K562 (cell line): ENCODE measurements at regions not wholly inside any gene's neighbourhood (a gene's known extent, or its start where the extent isn't known, plus 50 kb on each side); places are given as distances from the start of the nearest gene placed in this dataset.

Experiments
- ATAC-seq: fragments of 200-7000 bp; cut with Tn5 transposase; 3 replicates; pipeline ENCODE4 v1.9.1; 2020; ENCODE audit warnings: moderate library complexity
- BruUV-seq: library from RNA; stranded (reverse); fragments of 400-500 nt; replicated peaks from 2 replicates; lab custom pipeline; 2021; lab: Mats Ljungman, UMichigan
- CTCF ChIA-PET: fragments of 300-600 bp; formaldehyde crosslinking; extraction: SDS; loops from one replicate; lab custom pipeline; 2021; ENCODE audit warnings: low intra/inter-chr PET ratio; lab: Yijun Ruan, JAX
- POLR2A ChIA-PET: fragments of 300-600, 350-650 bp; sonication (Branson Sonifier 250); formaldehyde crosslinking; extraction: SDS; loops from one replicate; lab custom pipeline; 2021; ENCODE audit warnings: antibody characterized with exemption, inconsistent platforms; lab: Yijun Ruan, JAX
- DNase-seq, 4 experiments: peaks; one replicate each; pipeline versions ENCODE4 v3.0.0 to v3.0.0-alpha.2; 2011 to 2018; ENCODE audit warnings: low spot score in 3 of 4, mixed read lengths in 3 of 4; ENCODE audit errors: extremely low read depth in 1 of 4
- FAIRE-seq: peaks from 2 replicates; lab custom pipeline; 2011; peaks lifted over from hg19 to GRCh38; lab: Jason Lieb, UNC
- H2AFZ ChIP-seq: 2 replicates; pipeline ENCODE4 v1.6.0; 2011; ENCODE audit warnings: low read depth, low read length, control low read depth, inconsistent platforms
- H3K27ac ChIP-seq: fragments of 200-600 bp; 3 replicates; pipeline ENCODE4 v1.8.0; 2011; ENCODE audit warnings: low read depth, mild to moderate bottlenecking, control low read depth, inconsistent platforms, low read length, moderate library complexity, mixed read lengths; ENCODE audit errors: extremely low read depth
- H3K27me3 ChIP-seq, 2 experiments: fragments of 300-600 bp in 1 of 2; 2 replicates in 1 of 2; 3 replicates in 1 of 2; pipeline versions ENCODE4 v1.6.0 to v1.8.0; 2011; ENCODE audit warnings: inconsistent platforms in 2 of 2, low read length in 2 of 2, mild to moderate bottlenecking in 1 of 2, mixed read lengths in 1 of 2, moderate library complexity in 1 of 2; ENCODE audit not compliant: control insufficient read depth in 2 of 2, insufficient read depth in 2 of 2
- H3K36me3 ChIP-seq: fragments of 300-600 bp; 3 replicates; pipeline ENCODE4 v1.8.0; 2011; ENCODE audit warnings: mild to moderate bottlenecking, low read length, inconsistent platforms; ENCODE audit not compliant: control insufficient read depth, insufficient read depth
- H3K4me1 ChIP-seq, 2 experiments: fragments of 200-600 bp in 1 of 2; replicated peaks in 1 of 2; 2 replicates in 1 of 2; 3 replicates in 1 of 2; pipeline versions ENCODE4 v1.5.1 to v1.8.0; 2011; ENCODE audit warnings: inconsistent platforms in 2 of 2, low read length in 2 of 2, mild to moderate bottlenecking in 1 of 2, mixed read lengths in 1 of 2, moderate library complexity in 1 of 2; ENCODE audit not compliant: control insufficient read depth in 2 of 2, insufficient read depth in 2 of 2
- H3K4me2 ChIP-seq: 2 replicates; pipeline ENCODE4 v1.6.1; 2011; ENCODE audit warnings: low read length, control low read depth, inconsistent platforms, mixed read lengths; ENCODE audit not compliant: insufficient read depth
- H3K4me3 ChIP-seq: fragments of 200-600 bp; sonication (generic), shearing (Covaris generic); 2 replicates; pipeline ENCODE4 v1.5.1; 2016; ENCODE audit warnings: control low read depth, inconsistent platforms
- H3K79me2 ChIP-seq: fragments of 200-600 bp; 3 replicates; pipeline ENCODE4 v1.8.0; 2011; ENCODE audit warnings: low read length, inconsistent platforms; ENCODE audit not compliant: control insufficient read depth, insufficient read depth
- H3K9ac ChIP-seq, 2 experiments: 2 replicates each; pipeline versions ENCODE4 v1.6.0 to v1.6.1; 2011; ENCODE audit warnings: low read depth in 2 of 2, low read length in 2 of 2, control low read depth in 1 of 2, inconsistent platforms in 1 of 2, mild to moderate bottlenecking in 1 of 2, mixed read lengths in 1 of 2; ENCODE audit not compliant: insufficient read depth in 1 of 2
- H3K9me1 ChIP-seq: one replicate; pipeline ENCODE4 v1.6.0; 2011; ENCODE audit warnings: inconsistent platforms, mild to moderate bottlenecking, low read length, moderate library complexity; ENCODE audit not compliant: control insufficient read depth, insufficient read depth
- H3K9me3 ChIP-seq: replicated peaks from 2 replicates; pipeline ENCODE4 v1.5.1; 2011; ENCODE audit warnings: low read depth, low read length, inconsistent platforms; ENCODE audit not compliant: control insufficient read depth, insufficient read depth
- H4K20me1 ChIP-seq: replicated peaks from 2 replicates; pipeline ENCODE4 v1.6.1; 2011; ENCODE audit warnings: low read length, inconsistent platforms, mixed read lengths; ENCODE audit not compliant: control insufficient read depth, insufficient read depth
- CHD1 ChIP-seq: fragments of 200-600 bp; sonication (generic); IDR thresholded peaks from one replicate; pipeline ENCODE4 v1.6.1; 2012; ENCODE audit warnings: mild to moderate bottlenecking, moderate library complexity, low read length, inconsistent platforms
- CTBP1 ChIP-seq: fragments of 450-650 bp; IDR thresholded peaks from 2 replicates; pipeline ENCODE4 v1.6.1; 2016; ENCODE audit warnings: borderline replicate concordance
- FOXK1 ChIP-seq: sonication (generic); formaldehyde crosslinking; IDR thresholded peaks from 2 replicates; pipeline ENCODE4 v1.8.0; 2022; ENCODE audit warnings: missing genetic modification reagents, mild to moderate bottlenecking, borderline replicate concordance
- HCFC1 ChIP-seq: IDR thresholded peaks from 2 replicates; pipeline ENCODE4 v1.6.1; 2012; ENCODE audit warnings: low read depth, low read length, improper control_type of control experiment
- SFPQ ChIP-seq: fragments of 200-400 bp; formaldehyde crosslinking; IDR thresholded peaks from 2 replicates; pipeline ENCODE4 v1.6.1; 2017; ENCODE audit warnings: mild to moderate bottlenecking, low read depth, low read length, moderate library complexity
- ZNF512 ChIP-seq: IDR thresholded peaks from 2 replicates; pipeline ENCODE4 v1.6.1; 2016; ENCODE audit warnings: missing genetic modification characterization, missing compliant biosample characterization
- WGBS: fragments of 100-300 bp; shearing (Covaris generic); methylation state at CpG from one replicate; pipeline ENCODE4 v1.1.6; 2016; ENCODE audit warnings: low coverage, mixed read lengths; ENCODE audit not compliant: insufficient coverage; ENCODE audit errors: missing lambda C conversion rate; 5-methylcytosine and 5-hydroxymethylcytosine counted together
- in situ Hi-C: fragments of 300-500 bp; cut with MboI; formaldehyde crosslinking; loops from 4 replicates; pipeline ENCODE4 v1.15.0; 2018; ENCODE audit warnings: inconsistent platforms, mixed read lengths
- intact Hi-C: fragments of 100-400 bp; cut with micrococcal nuclease; formaldehyde crosslinking; loops from 2 replicates; pipeline ENCODE4 v1.14.2; 2022

- H2AFZ ChIP-seq, result no peak overlapping the region
- H3K9me3 ChIP-seq, result no peaks in the 10 kb centered on the region
- ChIA-PET POLR2A (interaction anchor here (0.6 kb wide), 1 partner anchor 8 kb away, joined by 3 read pairs; no protein-coding TSS in a partner anchor), CTCF (no interaction called here)
- H3K27ac ChIP-seq, result no peak overlapping the region
- no peaks in the 10 kb centered on the region for H3K27me3 ChIP-seq
- DNase-seq, result no peak
- in situ Hi-C loops (no loop called here), intact Hi-C loops (no loop called here)
- H3K4me2 ChIP-seq, result no peak overlapping the region
- BruUV-seq, result no TSS peak
- H3K36me3 ChIP-seq, result no peaks in the 10 kb centered on the region
- no peak for FAIRE-seq
- no peak for TF ChIP-seq SFPQ
- TF ChIP-seq FOXK1 (CRISPR knock-in tag), result no peak
- TF ChIP-seq CTBP1, result no peak
- TF ChIP-seq ZNF512, result no peak
- no peak for TF ChIP-seq CHD1
- TF ChIP-seq HCFC1, result no peak
- no peak overlapping the region for H3K9ac ChIP-seq
- H3K4me3 ChIP-seq, result no peak overlapping the region
- 0% methylated on average over 1 of the region's 1 CpG for WGBS
- no peaks in the 10 kb centered on the region for H3K79me2 ChIP-seq
- no peak for ATAC-seq
- no peaks in the 10 kb centered on the region for H4K20me1 ChIP-seq
- no peaks in the 10 kb centered on the region for H3K4me1 ChIP-seq
- H3K9me1 ChIP-seq, result no peaks in the 10 kb centered on the region
Observed at GRCh38 chr13:72205773-72206172, 338.8 kb upstream of the DACH1 start.
